ENCODE measurements at regions not wholly inside any gene's neighbourhood (a gene's known extent, or its start where the extent isn't known, plus 50 kb on each side); places are given as distances from the start of the nearest gene placed in this dataset.

- no peak for DNase-seq (ENCODE audit: low spot score)
Measured at GRCh38 chr13:99822820-99823219, 148.7 kb downstream of the ZIC5 start.

- no peak for DNase-seq (ENCODE audit: low spot score)
Measured at GRCh38 chr13:99821741-99822140, 149.8 kb downstream of the ZIC5 start.

- DNase-seq (ENCODE audit: low spot score) = no peak
Measured at GRCh38 chr13:99819967-99820366, 151.6 kb downstream of the ZIC5 start.

GRCh38 chr13:99816321-99816720 lies 155.2 kb downstream of the ZIC5 start:
- DNase-seq (ENCODE audit: low spot score) = no peak

- no peak for DNase-seq (ENCODE audit: low spot score)
Measured at GRCh38 chr13:99813336-99814095, 158.1 kb downstream of the ZIC5 start.

GRCh38 chr13:99812625-99813024 lies 158.9 kb downstream of the ZIC5 start:
- DNase-seq (ENCODE audit: low spot score) = no peak

GRCh38 chr13:99811067-99811700 lies 160.4 kb downstream of the ZIC5 start:
- no peak for DNase-seq (ENCODE audit: low spot score)

- DNase-seq (ENCODE audit: low spot score) = no peak
Measured at GRCh38 chr13:99809926-99810325, 161.6 kb downstream of the ZIC5 start.

- DNase-seq (ENCODE audit: low spot score) = no peak
Measured at GRCh38 chr13:99809496-99809895, 162.1 kb downstream of the ZIC5 start.

GRCh38 chr13:99808786-99809185 lies 162.8 kb downstream of the ZIC5 start:
- no peak for DNase-seq (ENCODE audit: low spot score)

GRCh38 chr13:99806671-99807070 lies 164.9 kb downstream of the ZIC5 start:
- DNase-seq (ENCODE audit: low spot score) = no peak

GRCh38 chr13:99805361-99805760 lies 166.2 kb downstream of the ZIC5 start:
- DNase-seq (ENCODE audit: low spot score) = no peak

GRCh38 chr13:99803141-99803540 lies 168.4 kb downstream of the ZIC5 start:
- peak; percentile 84 for DNase-seq (ENCODE audit: low spot score)

- DNase-seq (ENCODE audit: low spot score) = no peak
Measured at GRCh38 chr13:99802416-99802815, 169.2 kb downstream of the ZIC5 start.

- no peak for DNase-seq (ENCODE audit: low spot score)
Measured at GRCh38 chr13:99800951-99801350, 170.6 kb downstream of the ZIC5 start.

- DNase-seq (ENCODE audit: low spot score) = no peak
Measured at GRCh38 chr13:99800011-99800410, 171.6 kb downstream of the ZIC5 start.

- DNase-seq (ENCODE audit: low spot score) = no peak
Measured at GRCh38 chr13:99798756-99799155, 172.8 kb downstream of the ZIC5 start.

- DNase-seq (ENCODE audit: low spot score) = no peak
Measured at GRCh38 chr13:99797691-99798090, 173.9 kb downstream of the ZIC5 start.

- DNase-seq (ENCODE audit: low spot score) = no peak
Measured at GRCh38 chr13:99796175-99796819, 175.3 kb downstream of the ZIC5 start.

- no peak for DNase-seq (ENCODE audit: low spot score)
Measured at GRCh38 chr13:99792079-99792921, 179.3 kb downstream of the ZIC5 start.

- DNase-seq (ENCODE audit: low spot score) = no peak
Measured at GRCh38 chr13:99782669-99783068, 188.9 kb downstream of the ZIC5 start.

GRCh38 chr13:99778500-99778899 lies 193.1 kb downstream of the ZIC5 start:
- no peak for DNase-seq (ENCODE audit: low spot score)
